GM18517 (cell line): ENCODE measurements at regions not wholly inside any gene's neighbourhood (a gene's known extent, or its start where the extent isn't known, plus 50 kb on each side); places are given as distances from the start of the nearest gene placed in this dataset.

Experiments
- ATAC-seq: cut with Tn5 transposase; IDR thresholded peaks from one replicate; pipeline ENCODE4 v1.9.1; 2021; ENCODE audit warnings: mild to moderate bottlenecking, moderate library complexity; ENCODE audit not compliant: unreplicated experiment

DNA sequence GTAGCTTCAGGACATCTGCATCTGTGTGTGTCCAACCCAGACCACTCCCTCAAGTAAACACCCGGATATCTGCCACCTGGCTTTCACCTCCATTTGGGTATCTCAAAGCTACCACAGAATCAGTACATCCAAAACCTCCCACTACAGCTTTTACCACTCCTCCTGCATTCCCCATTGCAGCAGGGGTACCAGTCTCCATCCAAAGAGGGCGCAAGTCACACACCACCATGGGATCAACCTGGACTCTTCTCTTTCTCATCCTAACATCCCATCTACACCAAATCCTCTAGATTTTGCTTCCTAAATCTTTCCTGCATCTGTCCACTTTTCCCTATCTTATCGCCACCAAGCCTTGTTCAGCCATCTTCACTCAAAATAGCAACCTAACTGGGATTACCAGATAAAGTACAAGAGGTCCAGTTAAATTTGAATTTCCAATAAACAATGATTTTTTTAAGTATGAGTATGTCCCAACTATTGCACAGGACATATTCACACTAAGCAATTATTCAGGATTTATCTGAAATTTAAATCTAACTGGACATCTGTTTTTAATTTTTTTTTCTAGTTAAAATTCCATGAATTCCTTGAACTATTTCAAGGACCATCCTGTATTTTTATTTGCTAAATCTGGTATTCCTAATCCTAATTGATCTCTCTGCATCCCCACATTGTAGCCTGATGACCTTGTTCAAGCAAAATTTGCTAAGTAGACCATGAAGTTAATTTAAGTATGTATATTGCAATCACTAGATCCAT is 164.3 kb upstream of the MLN start:
- ATAC-seq: no peak

DNA sequence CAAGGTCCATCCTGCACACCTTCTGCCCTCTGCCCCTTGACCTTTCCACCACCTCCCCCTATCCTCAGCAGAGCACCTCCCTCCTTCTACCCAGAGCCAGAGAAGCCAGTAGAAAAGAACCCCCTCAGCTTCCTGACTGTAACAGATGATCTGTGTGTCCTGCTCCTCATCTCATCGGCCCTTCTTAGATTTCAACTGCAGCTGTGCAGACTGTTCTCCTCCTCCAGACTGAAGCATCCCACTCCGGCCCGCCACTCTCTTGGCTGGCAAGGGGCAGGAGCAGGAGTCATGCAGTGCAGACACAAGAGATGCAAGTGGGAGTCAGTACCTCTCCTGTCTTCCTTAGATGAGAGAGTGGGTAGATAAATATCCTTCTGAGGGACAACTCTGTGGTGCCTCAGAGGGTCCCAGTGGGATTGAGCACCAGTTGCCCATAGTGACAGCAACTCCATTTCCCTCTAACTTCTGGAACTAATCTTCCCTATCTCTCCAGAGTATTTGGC is 163.5 kb upstream of the MLN start:
- no peak for ATAC-seq

DNA sequence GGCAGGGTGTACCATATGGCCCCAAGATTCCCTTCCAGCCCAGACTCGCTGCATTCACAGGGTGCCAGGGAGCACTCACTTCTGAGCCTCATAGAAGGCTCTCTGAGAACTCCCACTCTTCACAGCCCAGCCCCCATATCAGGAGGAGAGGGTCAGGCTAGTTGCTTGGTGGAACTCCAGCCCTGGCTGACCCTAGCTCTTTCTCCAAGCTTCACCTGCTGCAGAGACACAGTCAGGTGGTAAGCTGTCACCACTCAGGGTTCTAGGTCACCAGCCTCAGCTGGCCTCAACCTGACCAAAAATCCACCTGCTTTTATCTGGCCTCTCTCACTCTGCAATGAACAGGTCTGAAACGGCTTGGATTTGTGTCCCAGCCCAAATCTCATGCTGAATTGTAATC is 162.7 kb upstream of the MLN start:
- ATAC-seq: no peak

DNA sequence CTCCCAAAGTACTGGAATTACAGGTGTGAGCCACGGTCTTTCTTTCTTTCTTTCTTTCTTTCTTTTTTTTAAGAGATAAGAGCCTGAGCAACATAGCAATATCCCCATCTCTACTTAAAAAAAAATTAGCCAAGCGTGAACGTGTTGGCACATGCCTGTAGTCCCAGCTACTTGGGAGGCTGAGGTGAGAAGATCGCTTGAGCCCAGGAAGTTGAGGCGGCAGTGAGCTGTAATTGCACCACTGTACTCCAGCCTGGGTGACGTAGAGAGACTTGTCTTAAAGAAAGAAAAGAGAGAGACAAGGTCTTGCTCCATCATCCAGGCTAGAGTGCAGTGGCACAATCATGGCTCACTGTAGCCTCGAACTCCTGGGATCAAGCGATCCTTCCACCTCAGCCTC is 162.0 kb upstream of the MLN start:
- ATAC-seq: no peak

DNA sequence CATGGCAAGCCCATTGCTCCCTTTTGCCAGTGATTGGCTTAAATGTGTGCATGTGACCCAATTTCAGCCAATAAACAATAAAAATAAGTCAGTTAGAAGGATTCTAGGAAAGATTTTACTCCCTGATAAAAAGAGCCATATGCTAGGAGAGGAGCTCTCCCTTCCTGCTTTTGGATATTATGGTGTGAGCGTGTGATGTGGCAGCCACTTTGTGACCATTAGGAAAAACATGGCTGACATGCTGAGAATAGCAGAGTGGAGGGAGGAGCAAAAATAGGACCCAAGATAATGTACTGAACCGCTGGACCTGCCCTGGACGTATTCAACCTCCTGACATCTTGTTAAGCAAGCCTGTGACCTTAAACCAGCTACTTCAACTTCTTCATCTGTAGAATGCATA is 160.6 kb upstream of the MLN start:
- no peak for ATAC-seq

DNA sequence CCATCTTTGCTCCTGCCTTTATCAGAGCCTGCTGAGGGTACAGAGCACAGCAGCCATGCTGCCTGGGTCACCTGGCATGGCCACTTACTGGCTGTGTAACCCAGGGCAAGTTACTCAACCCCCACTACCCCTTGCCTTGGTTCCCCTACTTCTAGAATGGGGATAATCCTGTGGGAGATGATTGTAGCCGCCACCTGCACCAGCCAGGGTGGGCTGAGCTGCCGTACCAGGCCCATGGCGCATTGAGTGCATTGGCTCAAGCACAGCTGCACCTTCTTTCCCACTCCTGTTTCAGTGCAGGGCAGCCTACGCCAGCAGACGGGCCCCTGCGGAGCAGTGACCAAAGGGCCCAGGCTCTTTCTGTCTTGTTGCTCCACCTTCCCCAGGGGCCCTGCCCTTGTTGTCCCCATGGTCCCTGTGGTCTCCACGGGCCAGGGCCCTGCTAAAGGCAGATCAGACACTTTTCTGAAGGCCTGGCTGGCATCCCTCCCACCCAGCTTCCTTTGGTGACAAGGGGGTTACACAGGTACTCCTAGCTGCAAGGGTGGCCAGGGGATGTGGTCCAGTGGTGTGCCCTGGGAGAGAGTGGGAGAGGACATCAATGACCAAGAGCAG is 159.4 kb upstream of the MLN start:
- no peak for ATAC-seq

DNA sequence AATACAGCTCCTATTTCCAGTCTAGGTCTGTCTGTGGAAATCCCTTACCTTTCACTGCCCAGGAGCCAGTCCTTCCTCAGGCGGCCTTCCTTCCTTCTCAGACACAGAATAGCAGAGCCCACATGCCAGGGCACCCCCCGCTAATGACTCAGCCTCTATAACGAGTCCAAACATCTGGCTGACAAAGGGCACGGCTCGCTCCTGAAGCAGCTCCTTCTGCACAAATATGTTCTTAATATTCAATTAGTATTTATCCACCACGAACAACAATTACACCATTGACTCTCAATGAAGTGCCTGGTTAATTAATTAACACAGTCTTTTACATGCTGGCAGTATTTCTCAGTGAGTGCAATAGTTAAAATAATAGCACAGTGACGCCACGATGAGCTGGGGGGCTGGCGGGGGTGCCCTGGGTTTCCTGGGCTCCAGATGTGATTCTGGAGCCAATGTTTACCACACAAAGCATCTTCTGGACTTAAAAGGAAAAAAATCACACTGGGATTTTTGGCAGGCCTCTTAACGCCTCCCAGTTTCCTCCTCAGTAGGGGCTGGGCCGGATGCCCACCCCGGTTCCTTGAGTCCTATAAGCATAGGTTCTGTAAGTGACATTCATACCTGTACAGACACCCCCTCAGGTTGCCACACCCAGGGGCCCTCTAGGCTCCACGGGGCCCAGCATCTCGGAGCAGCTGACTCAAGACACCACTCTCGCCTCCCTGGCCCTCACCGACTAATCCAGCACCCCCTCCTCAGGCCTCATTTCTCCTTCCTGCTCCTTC is 158.6 kb upstream of the MLN start:
- no peak for ATAC-seq

DNA sequence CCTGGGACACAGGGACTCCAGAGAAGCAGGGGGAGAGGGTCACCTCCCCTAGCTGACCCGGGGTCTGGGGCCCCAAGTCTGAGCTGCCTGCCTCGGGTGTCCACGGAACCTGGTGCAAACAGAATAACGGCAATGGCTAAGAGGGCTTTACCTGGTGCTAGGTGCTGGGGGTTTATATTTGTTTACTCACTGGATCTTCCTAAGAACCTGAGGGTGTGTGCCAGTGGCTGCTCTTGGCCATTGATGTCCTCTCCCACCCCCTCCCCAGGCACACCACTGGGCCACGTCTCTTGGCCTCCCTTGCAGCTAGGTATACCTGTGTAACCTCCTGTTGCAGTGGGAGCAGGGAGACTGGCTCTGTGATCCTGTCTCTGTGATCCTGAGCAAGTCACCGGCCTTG is 157.9 kb upstream of the MLN start:
- no peak for ATAC-seq

DNA sequence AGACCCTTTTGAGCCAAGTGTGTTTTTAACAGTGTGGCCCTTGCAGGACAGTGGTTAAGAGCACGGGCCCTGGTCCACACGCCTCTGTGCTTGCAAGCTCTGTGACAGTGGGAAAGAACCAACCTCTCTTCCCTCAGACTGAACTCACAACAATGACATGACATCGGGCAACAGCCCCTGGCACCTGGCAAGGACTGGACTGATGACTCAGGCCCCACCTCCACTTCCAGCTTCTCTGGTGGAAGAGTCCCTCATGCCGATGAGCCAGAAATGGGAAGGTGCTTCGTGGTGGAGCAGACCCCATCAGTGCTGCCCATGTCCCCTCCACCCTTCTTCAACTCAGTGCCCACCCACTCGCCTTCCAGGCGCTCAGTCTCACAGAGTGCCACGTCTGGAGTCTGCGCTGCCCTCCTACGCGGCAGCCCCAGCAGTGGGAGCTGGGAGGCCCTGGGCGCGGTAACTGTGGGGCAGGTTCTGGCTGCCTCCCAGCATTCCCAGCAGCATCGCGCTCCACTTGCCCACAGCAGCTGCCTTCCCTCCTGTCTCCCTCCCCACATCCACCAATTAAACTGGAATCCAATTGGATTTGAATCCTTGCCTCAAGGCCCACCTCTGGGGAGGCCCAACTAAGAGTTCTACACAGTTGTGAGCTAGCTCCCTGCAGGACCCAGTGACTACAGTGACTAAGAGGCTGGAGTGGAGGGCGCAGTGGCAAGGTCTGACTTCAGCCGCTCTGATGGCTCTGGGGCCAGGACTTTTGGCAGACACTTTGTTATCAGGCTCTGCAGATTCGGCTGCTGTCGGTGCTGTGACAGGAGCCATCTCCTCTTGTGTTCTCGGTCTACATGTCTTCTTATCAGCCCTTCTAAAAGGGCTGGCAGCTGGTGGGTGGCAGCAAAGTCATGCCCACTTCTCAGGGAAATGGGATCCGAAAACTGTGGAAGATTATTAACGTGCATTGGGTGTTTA is 156.8 kb upstream of the MLN start:
- ATAC-seq: no peak

DNA sequence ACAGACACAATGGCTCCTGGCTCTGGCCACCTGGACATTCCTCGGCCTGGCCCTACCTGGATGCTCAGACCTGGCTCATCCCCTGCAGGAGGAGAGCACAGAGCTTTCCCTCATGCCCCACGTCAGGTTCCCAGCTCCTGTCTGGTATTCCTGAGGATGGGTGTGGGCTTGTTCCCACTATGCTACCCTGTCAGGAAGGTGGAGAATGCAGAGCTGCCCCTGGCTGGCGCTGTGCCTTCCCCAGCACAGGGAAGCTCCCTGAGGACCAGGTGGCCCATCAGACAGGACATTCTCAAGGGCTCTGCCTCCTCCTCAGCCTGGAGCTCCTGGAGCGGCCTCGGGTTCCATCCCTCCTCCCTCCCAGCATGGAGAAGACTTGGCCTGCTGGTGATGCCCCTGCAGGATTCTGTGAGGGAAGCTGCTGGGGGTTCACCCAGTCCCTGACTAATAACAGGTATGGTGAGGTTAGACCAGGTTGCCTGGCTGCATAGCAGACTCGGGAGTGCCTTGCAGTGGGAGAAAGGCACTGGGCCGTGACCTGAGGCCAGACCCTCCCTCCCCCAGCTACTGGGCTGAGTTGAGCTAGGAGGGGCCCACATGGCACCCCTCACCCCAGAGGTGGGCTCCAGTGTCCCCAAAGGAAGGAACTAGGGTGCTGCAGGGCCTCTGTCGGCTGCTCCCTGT is 156.0 kb upstream of the MLN start:
- no peak for ATAC-seq

DNA sequence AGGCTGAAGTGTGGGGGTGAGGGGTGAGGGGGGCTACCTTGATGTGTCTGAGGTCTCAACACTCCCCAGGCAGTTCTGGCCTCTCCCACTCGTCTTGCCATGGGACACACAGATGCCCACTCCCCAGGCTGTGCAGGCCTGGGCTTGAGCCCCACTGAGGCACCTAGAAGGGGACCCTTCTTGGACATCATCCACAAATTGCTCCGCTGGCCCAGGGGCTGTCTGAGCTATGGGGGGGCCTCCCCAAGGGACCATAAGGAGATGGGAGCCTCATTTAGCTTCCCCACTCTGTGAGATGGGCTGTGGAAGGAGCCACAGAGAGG is 155.5 kb upstream of the MLN start:
- ATAC-seq: no peak

DNA sequence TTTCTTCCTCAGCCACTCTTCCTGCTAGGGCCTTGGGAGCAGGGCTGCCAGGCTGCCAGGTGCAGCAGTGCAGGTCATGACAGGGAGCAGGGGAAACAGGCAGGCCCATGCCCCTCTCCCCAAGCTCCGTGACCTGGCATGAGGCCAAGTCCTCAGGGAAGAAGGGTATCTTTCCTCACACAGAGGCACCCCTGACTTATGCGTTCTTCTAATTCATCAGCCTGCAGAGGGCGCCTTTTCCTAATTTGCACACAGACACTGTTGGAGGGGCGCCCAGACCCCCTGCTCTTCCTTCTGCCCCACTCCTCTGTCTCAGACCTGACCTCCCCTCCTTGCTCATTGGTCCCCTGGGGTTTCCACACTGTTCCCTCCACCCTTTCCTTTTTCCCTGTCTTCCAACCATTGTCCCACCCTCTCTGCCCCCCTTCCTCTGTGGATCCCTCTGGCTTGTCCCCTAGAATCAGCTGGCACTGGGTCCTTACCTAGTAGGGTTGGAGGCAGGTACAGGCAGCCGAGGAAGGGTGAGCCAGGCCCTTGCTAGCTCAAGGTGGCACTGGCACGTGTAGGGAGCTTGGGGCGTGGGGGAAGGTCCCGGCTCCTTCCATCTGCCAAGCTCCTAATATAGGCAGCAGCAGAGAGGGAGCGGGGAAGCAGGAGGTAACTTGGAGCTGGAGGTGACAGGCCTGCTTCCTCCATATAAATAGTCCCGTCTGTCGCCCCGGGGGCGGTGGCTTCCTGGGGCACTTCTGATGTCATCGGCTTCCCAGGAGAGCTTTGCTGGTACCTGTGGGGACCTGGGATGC is 154.9 kb upstream of the MLN start:
- ATAC-seq: no peak

DNA sequence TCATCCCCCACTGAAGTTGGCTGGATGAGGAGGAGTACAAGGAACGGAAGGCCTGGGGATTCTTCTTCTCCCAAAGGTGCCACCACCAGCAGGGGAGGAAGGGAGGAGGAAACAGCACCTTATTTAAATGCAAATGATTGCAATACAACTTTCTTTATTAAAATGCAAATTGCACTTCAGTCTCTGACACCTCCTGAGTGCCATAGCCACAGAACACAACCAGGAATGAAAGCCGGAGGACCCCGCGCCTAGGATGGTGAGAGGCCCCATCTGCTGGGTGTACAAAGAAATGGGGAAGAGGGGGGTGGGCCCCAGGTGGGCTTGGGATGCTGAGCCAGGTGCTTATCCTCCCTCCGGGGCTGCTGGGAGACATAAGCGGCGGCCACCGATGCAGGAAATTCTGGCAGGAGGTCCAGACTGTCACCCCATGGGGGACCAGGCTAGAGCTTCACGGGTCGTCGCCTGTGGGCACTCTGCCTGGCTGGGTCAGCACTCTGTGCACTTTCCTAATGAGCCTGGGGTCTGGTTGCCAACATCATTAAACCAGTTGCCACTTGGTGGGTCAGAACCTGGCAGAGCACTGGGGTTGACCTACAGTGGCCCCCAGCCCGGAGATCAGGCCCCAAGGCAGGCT is 154.2 kb upstream of the MLN start:
- no peak for ATAC-seq

DNA sequence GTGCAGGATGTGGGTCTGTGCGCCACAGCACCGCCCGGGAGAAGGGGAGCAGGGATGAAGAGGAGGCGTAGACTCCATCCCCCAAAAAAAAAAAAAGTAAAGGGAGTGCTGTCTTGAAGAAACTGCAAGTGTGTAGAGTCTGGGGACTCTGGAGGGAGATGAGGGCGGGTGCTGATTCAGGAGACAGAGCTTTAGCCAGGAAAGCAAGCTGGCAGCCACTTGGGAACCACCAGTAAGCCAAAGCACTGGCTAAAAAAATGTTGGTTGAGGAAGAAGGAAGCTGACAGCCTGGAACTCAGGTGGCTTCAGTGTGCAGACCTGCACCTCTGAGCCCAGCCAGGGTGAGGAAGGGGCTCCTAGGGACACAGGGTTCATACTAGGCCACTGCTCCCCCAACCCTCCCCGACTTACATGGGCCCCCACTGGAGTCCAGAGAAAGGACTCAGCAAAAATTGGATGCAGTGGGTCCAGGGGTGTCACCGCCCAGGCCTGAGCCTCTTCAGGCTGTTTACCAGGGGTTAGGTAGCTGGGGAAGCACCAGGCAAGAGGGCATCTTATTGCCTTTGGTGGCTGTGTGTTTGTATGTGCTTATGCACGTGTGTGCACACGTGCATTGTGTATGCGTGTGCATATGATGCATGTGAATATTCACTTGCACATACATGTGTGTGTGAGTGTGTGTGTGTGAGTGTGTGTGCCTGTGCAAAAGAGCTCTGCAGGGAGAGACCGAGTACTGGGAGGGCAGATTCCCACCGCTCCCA is 153.5 kb upstream of the MLN start:
- no peak for ATAC-seq

DNA sequence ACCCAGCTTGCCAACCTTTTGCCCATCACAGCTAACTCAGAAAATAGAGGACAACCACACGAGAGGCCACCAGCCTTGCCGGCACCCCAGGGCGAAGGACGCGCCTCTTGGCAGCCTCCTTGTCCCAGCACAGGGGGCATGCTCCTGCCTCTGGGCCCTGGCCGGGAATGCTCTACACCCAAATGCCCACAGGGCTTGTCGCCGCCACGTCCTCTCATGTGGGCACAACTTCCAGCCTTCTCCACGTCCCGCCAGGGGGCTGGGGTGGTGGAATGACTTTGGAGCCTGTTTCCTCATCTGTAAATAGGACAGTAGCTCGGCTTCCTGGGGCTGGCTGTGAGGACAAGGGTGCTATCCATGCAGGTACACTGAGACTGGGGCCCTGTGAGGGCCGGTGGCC is 152.4 kb upstream of the MLN start:
- ATAC-seq: no peak

DNA sequence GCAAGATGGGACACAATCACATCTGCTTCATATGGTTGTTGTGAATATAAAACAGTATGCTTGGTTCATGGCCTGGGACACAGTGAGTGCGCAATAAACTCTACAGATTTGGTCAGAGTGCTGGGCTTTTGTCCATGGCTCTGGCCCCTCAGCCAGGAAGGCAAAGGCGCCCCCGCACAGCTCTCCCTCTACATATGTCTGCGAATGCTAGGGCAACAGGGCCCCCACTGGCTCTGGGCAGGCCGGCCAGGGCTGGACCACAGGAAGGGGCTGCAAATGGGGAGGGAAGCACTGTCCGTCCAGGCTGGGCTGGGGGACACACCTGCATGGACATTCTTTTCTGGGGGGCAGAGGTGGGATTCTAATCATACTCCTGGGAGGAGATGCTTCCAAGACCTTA is 151.8 kb upstream of the MLN start:
- ATAC-seq: no peak

DNA sequence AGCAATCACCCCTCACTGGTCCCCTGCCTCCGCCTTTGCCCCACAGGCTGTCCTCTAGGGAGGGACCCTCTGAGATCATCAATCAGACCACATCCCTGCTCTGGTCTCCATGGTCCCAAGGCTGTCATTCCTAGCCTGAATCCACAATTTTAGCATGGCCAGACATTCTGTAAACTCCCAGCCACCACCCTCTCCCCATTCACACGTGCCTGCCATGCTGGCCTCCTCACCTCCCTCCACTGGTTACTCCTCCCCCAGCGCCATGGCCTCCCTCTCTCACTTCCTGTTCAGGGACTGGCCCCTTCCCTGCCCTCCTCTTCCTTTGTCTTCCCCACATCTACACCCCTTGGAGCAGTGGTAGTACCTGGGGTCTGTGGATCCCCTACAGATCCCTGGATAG is 150.7 kb upstream of the MLN start:
- no peak for ATAC-seq

DNA sequence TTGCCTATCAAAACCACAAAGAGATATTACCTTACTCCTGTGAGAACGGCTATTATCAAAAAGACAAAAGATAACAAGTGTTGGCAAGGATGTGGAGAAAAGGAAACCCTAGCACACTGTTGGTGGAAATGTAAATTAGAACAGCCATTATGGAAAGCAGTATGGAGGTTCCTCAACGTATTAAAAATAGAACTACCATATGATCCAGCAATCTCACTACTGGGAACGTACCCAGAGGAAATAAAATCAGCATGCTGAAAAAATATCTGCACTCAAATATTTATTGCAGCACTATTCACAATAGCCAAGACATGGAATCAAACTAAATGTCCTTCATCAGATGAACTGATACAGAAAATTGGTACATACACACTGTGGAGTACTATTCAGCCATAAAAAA is 149.4 kb upstream of the MLN start:
- ATAC-seq: no peak
